Caco-2 (cell line): ENCODE measurements at regions not wholly inside any gene's neighbourhood (a gene's known extent, or its start where the extent isn't known, plus 50 kb on each side); places are given as distances from the start of the nearest gene placed in this dataset.

Experiments used
- BruUV-seq: library from RNA; stranded (reverse); fragments of 400-500 nt; replicated peaks from 2 replicates; lab custom pipeline; 2021; lab: Mats Ljungman, UMichigan
- CTCF ChIA-PET: fragments of 300-600 bp; sonication (Branson Sonifier 250); formaldehyde crosslinking; loops from one replicate; lab custom pipeline; 2022; ENCODE audit warnings: antibody characterized with exemption; lab: Charles Lee
- POLR2A ChIA-PET: fragments of 300-600 bp; sonication (Branson Sonifier 250); formaldehyde crosslinking; loops from one replicate; lab custom pipeline; 2022; ENCODE audit warnings: antibody characterized with exemption; lab: Charles Lee
- DNase-seq, 2 experiments: peaks; one replicate each; pipeline versions ENCODE4 v3.0.0 to v3.0.0-alpha.2; 2020 to 2022
- H3K27me3 ChIP-seq: replicated peaks from 2 replicates; pipeline ENCODE4 v1.6.0; 2011; ENCODE audit warnings: low read length; ENCODE audit not compliant: control insufficient read depth, insufficient read depth
- H3K36me3 ChIP-seq: 2 replicates; pipeline ENCODE4 v1.5.1; 2011; ENCODE audit warnings: low read length; ENCODE audit not compliant: control insufficient read depth, insufficient read depth
- H3K4me1 ChIP-seq: fragments of 250-450 bp; sonication (Bioruptor Pico); 2 replicates; pipeline ENCODE4 v1.5.1; 2020; ENCODE audit warnings: mild to moderate bottlenecking
- H3K4me3 ChIP-seq: 2 replicates; pipeline ENCODE4 v1.5.1; 2011; ENCODE audit warnings: low read depth, mild to moderate bottlenecking, control low read depth, low read length
- H3K9me3 ChIP-seq: fragments of 250-450 bp; sonication (Bioruptor Pico); 2 replicates; pipeline ENCODE4 v1.5.1; 2020; ENCODE audit warnings: mild to moderate bottlenecking, moderate library complexity
- H3K27ac Mint-ChIP-seq: one replicate; pipeline ENCODE4 v1.8.0; 2022; ENCODE audit warnings: mixed read lengths; ENCODE audit not compliant: unreplicated experiment
- H3K27me3 Mint-ChIP-seq: one replicate; pipeline ENCODE4 v1.8.0; 2022; ENCODE audit warnings: mixed read lengths; ENCODE audit not compliant: insufficient read depth, unreplicated experiment
- H3K36me3 Mint-ChIP-seq: one replicate; pipeline ENCODE4 v1.8.0; 2022; ENCODE audit warnings: mild to moderate bottlenecking, mixed read lengths; ENCODE audit not compliant: insufficient read depth, unreplicated experiment
- H3K4me1 Mint-ChIP-seq: one replicate; pipeline ENCODE4 v1.8.0; 2022; ENCODE audit warnings: low read depth, mixed read lengths; ENCODE audit not compliant: unreplicated experiment
- H3K4me3 Mint-ChIP-seq: one replicate; pipeline ENCODE4 v1.8.0; 2022; ENCODE audit warnings: mild to moderate bottlenecking, moderate library complexity, mixed read lengths; ENCODE audit not compliant: unreplicated experiment
- H3K9me3 Mint-ChIP-seq: one replicate; pipeline ENCODE4 v1.8.0; 2022; ENCODE audit warnings: mixed read lengths; ENCODE audit not compliant: unreplicated experiment
- intact Hi-C: fragments of 100-400 bp; cut with micrococcal nuclease; formaldehyde crosslinking; loops from one replicate; pipeline ENCODE4 v1.10.0; 2022; ENCODE audit not compliant: unreplicated experiment
- TF ChIP-seq, protein P1 (sequence below), 2 experiments: fragments of 200-600 bp in 1 of 2; IDR thresholded peaks; 1 replicate in 1 of 2; 2 replicates in 1 of 2; pipeline versions ENCODE4 v1.5.1 to v1.8.0; 2011 to 2022; ENCODE audit warnings: antibody characterized with exemption in 1 of 2, control low read depth in 1 of 2, inconsistent platforms in 1 of 2, low read depth in 1 of 2, low read length in 1 of 2, mild to moderate bottlenecking in 1 of 2, moderate library complexity in 1 of 2; ENCODE audit not compliant: insufficient read depth in 1 of 2, severe bottlenecking in 1 of 2, unreplicated experiment in 1 of 2

DNA sequence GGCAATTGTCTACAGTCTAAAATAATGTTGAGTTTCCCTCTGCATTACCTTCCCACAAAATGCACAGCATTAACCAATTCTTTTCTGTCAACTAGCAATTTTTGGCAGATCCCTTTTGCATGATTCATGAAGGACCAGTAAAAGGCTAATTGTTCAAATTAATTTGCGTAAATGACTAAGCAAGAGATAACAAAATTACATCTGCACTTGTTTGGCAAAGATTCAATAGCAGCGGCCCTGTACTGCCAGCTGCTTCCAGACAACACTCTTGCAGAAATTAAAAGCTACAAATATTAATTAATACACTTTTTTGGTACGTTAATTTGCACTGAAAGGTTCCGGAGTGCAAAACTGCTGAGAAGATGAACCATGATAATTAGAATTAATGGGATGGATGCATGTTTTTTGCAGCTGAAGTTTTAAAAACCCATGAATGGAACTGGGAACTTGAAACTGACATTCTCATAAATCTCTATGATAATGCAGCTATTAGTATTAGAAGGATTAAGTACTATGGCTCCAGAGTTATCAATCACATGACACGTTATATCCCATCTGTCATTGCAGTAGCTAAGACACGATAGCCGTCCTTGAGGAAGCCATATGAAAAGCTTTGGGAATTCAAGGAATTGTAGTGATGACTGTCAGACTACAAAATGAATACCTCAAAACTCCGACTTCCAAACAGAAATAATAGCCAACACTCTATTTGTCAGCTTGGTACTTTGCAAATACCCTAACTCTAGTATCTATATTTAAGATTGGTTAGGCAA is 1268.3 kb upstream of the ACVR2A start:
- CTCF ChIA-PET = no interaction called here
- Histone ChIP-seq H3K27me3 (no peaks in the 10 kb centered on the region), H3K4me1 (peaks cover 26% of the 10 kb centered on the region), H3K36me3 (no peaks in the 10 kb centered on the region), H3K4me3 (no peak overlapping the region), H3K9me3 (no peaks in the 10 kb centered on the region)
- H3K27ac Mint-ChIP-seq = no peak overlapping the region
- H3K36me3 Mint-ChIP-seq = no peaks in the 10 kb centered on the region
- no peak overlapping the region for H3K4me3 Mint-ChIP-seq
- H3K9me3 Mint-ChIP-seq = no peaks in the 10 kb centered on the region
- no peaks in the 10 kb centered on the region for H3K27me3 Mint-ChIP-seq
- no peak for DNase-seq
- H3K4me1 Mint-ChIP-seq = peaks cover 7% of the 10 kb centered on the region
- intact Hi-C loops = no loop called here
- TF ChIP-seq, protein P1, sequence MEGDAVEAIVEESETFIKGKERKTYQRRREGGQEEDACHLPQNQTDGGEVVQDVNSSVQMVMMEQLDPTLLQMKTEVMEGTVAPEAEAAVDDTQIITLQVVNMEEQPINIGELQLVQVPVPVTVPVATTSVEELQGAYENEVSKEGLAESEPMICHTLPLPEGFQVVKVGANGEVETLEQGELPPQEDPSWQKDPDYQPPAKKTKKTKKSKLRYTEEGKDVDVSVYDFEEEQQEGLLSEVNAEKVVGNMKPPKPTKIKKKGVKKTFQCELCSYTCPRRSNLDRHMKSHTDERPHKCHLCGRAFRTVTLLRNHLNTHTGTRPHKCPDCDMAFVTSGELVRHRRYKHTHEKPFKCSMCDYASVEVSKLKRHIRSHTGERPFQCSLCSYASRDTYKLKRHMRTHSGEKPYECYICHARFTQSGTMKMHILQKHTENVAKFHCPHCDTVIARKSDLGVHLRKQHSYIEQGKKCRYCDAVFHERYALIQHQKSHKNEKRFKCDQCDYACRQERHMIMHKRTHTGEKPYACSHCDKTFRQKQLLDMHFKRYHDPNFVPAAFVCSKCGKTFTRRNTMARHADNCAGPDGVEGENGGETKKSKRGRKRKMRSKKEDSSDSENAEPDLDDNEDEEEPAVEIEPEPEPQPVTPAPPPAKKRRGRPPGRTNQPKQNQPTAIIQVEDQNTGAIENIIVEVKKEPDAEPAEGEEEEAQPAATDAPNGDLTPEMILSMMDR (IDR thresholded peaks at IDR 0.05; ENCODE audit: insufficient read depth in 1 of 2, low read depth in 1 of 2, low read length in 1 of 2, severe bottlenecking in 1 of 2, unreplicated experiment in 1 of 2) = no peak
- POLR2A ChIA-PET = no interaction called here
- BruUV-seq = no TSS peak

DNA sequence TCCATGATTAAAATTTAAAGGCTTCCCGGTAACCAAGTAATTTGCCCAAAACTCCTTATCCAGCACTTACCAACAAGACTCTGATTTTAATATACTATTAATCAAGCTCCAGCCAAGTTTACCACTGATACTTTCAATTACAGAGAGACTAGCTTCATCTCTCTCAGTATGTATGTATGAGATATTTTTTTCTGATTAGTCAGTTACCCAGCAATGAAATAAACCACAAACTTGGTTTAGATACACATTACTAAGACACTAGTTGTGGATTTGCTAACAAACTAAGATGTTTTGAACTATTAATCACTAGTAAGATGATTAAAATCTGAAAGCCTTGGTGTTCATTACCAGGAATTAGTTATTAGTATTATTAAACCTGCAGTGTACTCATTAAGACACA is 1272.2 kb upstream of the ACVR2A start:
- POLR2A ChIA-PET = no interaction called here
- TF ChIP-seq, protein P1 (IDR thresholded peaks at IDR 0.05; ENCODE audit: insufficient read depth in 1 of 2, low read depth in 1 of 2, low read length in 1 of 2, severe bottlenecking in 1 of 2, unreplicated experiment in 1 of 2) = no peak
- Mint-ChIP-seq H3K4me1 (no peaks in the 10 kb centered on the region), H3K4me3 (no peak overlapping the region), H3K27me3 (no peaks in the 10 kb centered on the region), H3K9me3 (no peaks in the 10 kb centered on the region), H3K36me3 (no peaks in the 10 kb centered on the region), H3K27ac (no peak overlapping the region)
- intact Hi-C loops = no loop called here
- H3K27me3 ChIP-seq = no peaks in the 10 kb centered on the region
- no peak overlapping the region for H3K4me3 ChIP-seq
- H3K4me1 ChIP-seq = no peaks in the 10 kb centered on the region
- H3K9me3 ChIP-seq = no peaks in the 10 kb centered on the region
- H3K36me3 ChIP-seq = no peaks in the 10 kb centered on the region
- DNase-seq = no peak
- no TSS peak for BruUV-seq
- CTCF ChIA-PET = no interaction called here

DNA sequence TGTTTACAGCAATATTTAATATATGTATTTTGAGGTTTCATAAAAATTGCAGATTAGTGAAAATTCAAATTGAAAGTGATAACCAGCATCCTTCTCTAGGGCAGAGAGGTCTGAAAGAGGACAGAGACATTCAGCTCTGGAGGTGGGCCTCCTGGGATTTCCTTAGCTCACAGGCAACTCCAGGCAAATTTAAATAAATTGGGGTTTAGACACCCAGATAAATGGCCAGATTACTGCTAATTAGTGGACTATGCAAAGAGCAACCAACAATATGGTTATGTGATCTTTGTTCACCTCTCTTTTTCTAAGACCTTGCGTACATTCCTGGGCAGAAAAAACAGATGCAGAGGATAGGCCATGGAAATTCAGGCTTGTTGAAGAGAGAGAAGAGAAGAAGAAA is 1282.8 kb upstream of the ACVR2A start:
- no peak overlapping the region for H3K4me3 ChIP-seq
- no peaks in the 10 kb centered on the region for H3K9me3 ChIP-seq
- no peak overlapping the region for H3K4me3 Mint-ChIP-seq
- POLR2A ChIA-PET = no interaction called here
- no TSS peak for BruUV-seq
- no peaks in the 10 kb centered on the region for H3K4me1 Mint-ChIP-seq
- TF ChIP-seq, protein P1 (IDR thresholded peaks at IDR 0.05; ENCODE audit: insufficient read depth in 1 of 2, low read depth in 1 of 2, low read length in 1 of 2, severe bottlenecking in 1 of 2, unreplicated experiment in 1 of 2) = no peak
- no peaks in the 10 kb centered on the region for H3K36me3 Mint-ChIP-seq
- peaks cover 2% of the 10 kb centered on the region for H3K27me3 Mint-ChIP-seq
- no peaks in the 10 kb centered on the region for H3K36me3 ChIP-seq
- intact Hi-C loops = no loop called here
- H3K9me3 Mint-ChIP-seq = no peaks in the 10 kb centered on the region
- H3K27ac Mint-ChIP-seq = no peak overlapping the region
- CTCF ChIA-PET = no interaction called here
- no peaks in the 10 kb centered on the region for H3K4me1 ChIP-seq
- H3K27me3 ChIP-seq = no peaks in the 10 kb centered on the region
- no peak for DNase-seq
